Peyer's patch (tissue), 4 donors: ENCODE measurements at regions not wholly inside any gene's neighbourhood (a gene's known extent, or its start where the extent isn't known, plus 50 kb on each side); places are given as distances from the start of the nearest gene placed in this dataset.

Experiments
- CTCF ChIP-seq, 6 experiments: fragments of 450-650 bp in 4 of 6; fragments of 200-600 bp in 2 of 6; sonication (generic) in 1 of 6; IDR thresholded peaks; one replicate each; pipeline ENCODE4 v1.5.1; 2017 to 2019; ENCODE audit warnings: antibody characterized with exemption in 6 of 6, mild to moderate bottlenecking in 3 of 6, moderate library complexity in 1 of 6
- POLR2A ChIP-seq, 2 donors: fragments of 450-650 bp; IDR thresholded peaks; one replicate each; pipeline ENCODE4 v1.5.1; 2017; ENCODE audit warnings: antibody characterized with exemption in 2 of 2, mild to moderate bottlenecking in 2 of 2, moderate library complexity in 2 of 2

- TF ChIP-seq CTCF (IDR thresholded peaks at IDR 0.05), result no peak
- no peak for TF ChIP-seq POLR2A (IDR thresholded peaks at IDR 0.05)
Measured at GRCh38 chr5:86716121-86716520, 98.4 kb downstream of the COX7C start.
